Stimulated activated CD4-positive, alpha-beta T cell treated with anti-CD3 and anti-CD28 coated beads, TNF-alpha, amount 100 ng/mL, for 48 hours (primary cell): ENCODE measurements at regions not wholly inside any gene's neighbourhood (a gene's known extent, or its start where the extent isn't known, plus 50 kb on each side); places are given as distances from the start of the nearest gene placed in this dataset.
"Not testable (repeated sequence)": the region's sequence is repeated elsewhere in the genome, so short reads cannot be mapped to it uniquely, and the experiment has no call there.

Experiments
- DNase-seq, 3 donors: peaks; one replicate each; pipeline ENCODE4 v3.0.0-alpha.2; 2020; ENCODE audit warnings: low read depth in 3 of 3

DNA sequence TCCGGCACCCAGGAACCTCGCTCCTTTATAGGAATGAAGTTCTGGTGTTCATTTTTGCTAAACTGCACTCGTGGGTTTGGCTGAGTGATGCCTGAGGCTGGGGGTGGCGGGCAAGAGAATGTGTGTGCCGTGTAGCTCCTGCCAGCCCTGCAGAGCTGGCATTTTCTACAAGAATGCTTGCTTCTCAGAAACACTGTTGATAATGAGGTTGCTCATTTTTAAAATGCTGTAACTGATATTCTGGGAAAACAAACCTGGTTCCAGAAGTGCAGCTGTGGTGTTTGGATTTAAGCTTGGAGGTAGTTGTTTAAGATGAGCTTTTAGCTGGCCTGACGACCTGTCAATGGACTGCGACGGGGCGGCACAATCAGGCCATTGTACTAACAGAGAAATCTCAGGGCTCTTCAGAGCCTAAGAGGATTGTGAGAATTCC is 511.9 kb upstream of the TNP1 start:
- no peak for DNase-seq

- DNase-seq, result peak in 1 of 3 donors; percentile 24
Observed at GRCh38 chr2:217370391-217370790, 510.5 kb upstream of the TNP1 start.

DNA sequence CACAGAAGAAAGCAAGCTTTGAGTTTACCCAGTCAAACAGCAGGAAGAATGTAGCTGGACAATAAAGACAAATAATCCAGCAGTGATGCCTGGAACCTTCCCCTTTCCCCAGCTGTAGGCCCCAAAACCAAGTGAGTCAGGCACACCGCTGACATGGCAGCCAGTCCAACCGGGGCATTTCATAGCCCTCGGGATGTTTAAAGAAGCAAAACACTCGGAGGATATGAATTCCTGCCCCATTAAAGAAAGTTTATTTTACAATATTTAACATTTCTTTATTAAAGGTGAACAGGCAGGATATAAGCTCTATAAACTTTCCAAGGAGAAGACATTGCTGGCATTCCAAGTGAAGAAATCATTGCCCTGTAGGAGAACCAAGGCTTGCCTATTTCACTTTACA is 507.6 kb upstream of the TNP1 start:
- DNase-seq, result no peak

GRCh38 chr2:217366966-217367365 is 507.1 kb upstream of the TNP1 start:
- no peak for DNase-seq

DNA sequence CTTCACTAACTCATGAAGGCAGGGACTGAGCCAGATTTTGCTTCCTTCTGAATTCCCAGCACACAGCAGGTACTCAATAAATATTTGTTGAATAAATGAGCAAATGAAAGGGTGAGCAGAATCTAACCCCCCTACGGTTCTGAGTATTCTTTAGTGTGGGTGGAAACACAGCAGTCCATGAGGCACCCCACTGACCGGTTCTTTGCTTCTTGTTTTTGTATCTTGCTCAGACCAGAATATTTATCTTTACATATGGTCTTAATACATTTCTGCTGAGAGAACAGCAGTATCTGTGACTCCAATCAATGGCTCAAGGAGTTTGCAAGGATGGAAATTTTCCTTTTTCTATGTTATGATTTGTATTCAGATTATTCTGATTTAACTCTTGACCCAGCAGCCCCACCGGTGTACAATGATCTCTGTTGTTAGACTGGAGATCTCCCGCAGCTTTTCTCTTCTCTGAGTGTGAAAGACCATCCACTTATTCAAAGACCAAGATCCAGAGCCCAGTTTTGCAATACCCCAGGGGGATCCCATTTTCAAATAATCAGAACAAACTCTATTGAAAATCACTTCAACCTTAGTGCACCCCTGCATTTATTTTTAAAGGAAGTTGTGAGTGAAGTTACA is 506.5 kb upstream of the TNP1 start:
- DNase-seq, result no peak

GRCh38 chr2:217365656-217366055 is 505.8 kb upstream of the TNP1 start:
- no peak for DNase-seq

DNA sequence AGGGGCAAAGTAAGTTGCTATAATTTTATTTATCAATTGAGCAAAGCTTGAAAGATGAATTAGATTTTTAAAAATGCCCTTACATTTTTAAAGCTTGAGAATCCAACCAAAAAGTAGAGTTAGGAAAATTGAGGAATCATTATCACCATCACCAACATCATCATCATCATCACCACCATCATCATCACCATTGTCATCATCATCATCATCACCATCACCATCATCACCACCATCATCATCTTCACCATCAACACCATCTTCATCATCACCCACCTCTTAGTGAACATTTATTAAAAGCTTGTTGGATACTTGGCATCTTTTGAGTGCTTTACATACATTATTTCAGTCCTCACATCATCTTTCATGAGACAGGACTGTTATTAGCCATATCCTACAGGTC is 504.4 kb upstream of the TNP1 start:
- DNase-seq, result no peak

- DNase-seq, result no peak
Observed at GRCh38 chr2:217363470-217363869, 503.6 kb upstream of the TNP1 start.

- DNase-seq, result no peak
Observed at GRCh38 chr2:217362710-217363109, 502.8 kb upstream of the TNP1 start.

GRCh38 chr2:217362286-217362685 is 502.4 kb upstream of the TNP1 start:
- DNase-seq, result no peak

- DNase-seq, result no peak
Observed at GRCh38 chr2:217361483-217361880, 501.6 kb upstream of the TNP1 start.

DNA sequence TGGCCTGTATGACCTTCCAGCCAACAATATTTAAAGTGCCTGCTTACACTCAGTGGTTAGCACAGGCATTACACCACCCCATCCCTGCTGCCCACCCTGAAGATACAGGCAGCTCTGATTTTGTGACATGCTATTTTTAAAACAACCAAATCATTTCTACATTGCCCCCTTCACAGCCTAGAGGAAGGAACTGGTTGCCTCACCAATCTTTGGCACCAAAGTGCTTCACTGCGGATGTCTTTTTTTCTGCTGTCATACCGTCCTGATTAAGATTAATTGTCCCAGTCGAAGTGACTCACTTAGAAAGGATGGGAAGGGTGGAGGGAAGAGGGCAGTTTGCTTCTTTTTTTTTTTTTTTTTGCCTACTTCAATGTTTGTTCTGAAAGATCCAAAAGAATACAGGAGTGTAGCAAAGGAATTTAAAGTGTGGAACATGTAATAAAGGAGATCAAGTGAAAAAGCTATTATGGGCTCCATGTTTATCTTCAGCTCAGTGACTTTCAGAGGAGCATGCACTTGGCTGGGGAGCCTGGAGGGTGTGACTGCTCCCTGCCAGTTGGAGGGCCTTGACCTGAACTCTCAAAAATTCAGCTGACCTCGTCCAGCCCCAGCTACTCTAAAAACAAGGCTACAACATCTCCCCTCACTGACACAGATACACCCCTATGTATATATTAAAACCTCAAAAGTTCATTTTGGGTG is 501.1 kb upstream of the TNP1 start:
- DNase-seq, result no peak

- no peak for DNase-seq
Observed at GRCh38 chr2:217360111-217360510, 500.2 kb upstream of the TNP1 start.

GRCh38 chr2:217357886-217358620 is 498.2 kb upstream of the TNP1 start:
- no peak for DNase-seq

GRCh38 chr2:217356781-217357180 is 496.9 kb upstream of the TNP1 start:
- no peak for DNase-seq

- no peak for DNase-seq
Observed at GRCh38 chr2:217356142-217356541, 496.3 kb upstream of the TNP1 start.

GRCh38 chr2:217353591-217353990 is 493.7 kb upstream of the TNP1 start:
- DNase-seq, result no peak

- no peak for DNase-seq
Observed at GRCh38 chr2:217351378-217351777, 491.5 kb upstream of the TNP1 start.

DNA sequence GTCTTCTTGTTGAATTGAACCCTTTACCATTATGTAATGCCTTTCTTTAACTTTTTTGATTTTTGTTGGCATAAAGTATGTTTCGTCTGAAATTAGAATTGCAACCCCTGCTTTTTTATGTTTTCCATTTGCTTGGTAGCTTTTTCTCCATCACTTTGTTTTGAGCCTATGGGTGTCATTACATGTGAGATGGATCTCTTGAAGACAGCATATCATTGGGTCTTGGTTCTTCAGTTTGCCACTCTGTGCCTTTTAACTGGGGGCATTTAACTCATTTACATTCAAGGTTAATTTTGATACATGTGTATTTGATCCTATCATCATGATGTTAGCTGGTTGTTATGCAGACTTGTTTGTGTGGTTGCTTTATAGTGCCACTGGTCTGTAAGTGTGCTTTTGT is 489.4 kb upstream of the TNP1 start:
- DNase-seq, result no peak

- DNase-seq, result not testable (repeated sequence)
Observed at GRCh38 chr2:217347630-217348029, 487.8 kb upstream of the TNP1 start.

- DNase-seq, result not testable (repeated sequence)
Observed at GRCh38 chr2:217346043-217346442, 486.2 kb upstream of the TNP1 start.

DNA sequence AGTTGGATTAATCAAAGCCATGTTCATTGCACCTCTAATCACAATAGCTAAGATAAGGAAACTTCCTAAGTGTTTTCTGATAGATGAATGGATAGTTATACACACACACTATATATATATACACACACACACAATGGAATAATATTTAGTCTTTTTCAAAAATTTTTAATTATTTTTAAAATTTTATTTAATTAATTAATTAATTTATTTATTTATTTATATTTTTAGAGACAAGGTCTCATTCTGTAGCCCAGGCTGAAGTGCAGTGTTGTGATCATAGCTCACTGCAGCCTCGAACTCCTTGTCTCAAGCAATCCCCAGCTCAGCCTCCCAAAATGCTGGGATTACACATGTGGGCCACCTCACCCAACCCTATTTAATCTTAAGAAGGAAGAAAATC is 481.0 kb upstream of the TNP1 start:
- no peak for DNase-seq

- DNase-seq, result no peak
Observed at GRCh38 chr2:217340176-217340575, 480.3 kb upstream of the TNP1 start.
